ENCODE measurements at regions not wholly inside any gene's neighbourhood (a gene's known extent, or its start where the extent isn't known, plus 50 kb on each side); places are given as distances from the start of the nearest gene placed in this dataset.
A peak's percentile ranks its signal among the peaks of the same experiment; 100 is the strongest.

DNA sequence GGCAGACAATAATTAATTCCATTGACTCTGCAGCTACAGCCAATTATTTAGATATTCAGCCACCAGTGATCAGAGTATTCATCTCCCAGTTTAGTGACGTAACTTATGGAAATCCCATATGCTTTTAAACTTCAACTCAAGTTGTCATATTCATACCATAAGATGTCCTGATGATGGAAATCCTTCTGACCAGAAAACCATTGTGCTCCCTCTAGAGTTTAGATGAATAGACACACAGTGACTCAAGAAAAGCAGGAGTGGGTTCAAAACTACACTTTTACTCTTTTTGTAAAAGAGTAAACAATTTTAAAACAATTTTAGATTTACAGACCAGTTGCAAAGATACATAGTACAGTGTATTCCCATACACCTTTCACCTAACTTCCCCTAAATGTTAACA, 463.7 kb downstream of the KCNT2 start:
- Histone ChIP-seq H3K27me3 (ENCODE audit: control insufficient read depth, insufficient read depth, low read length, poor library complexity, severe bottlenecking) (no peaks in the 10 kb centered on the region), H3K27ac (ENCODE audit: low read depth, low read length) (no peak overlapping the region), H3K4me1 (ENCODE audit: control insufficient read depth, insufficient read depth, low read length) (no peaks in the 10 kb centered on the region), H3K9me3 (ENCODE audit: control insufficient read depth, low read length) (no peaks in the 10 kb centered on the region), H3K4me3 (ENCODE audit: low read length) (no peak overlapping the region), H3K9ac (ENCODE audit: extremely low read depth, low read length, poor library complexity, severe bottlenecking) (no peak overlapping the region), H3K36me3 (ENCODE audit: control insufficient read depth, insufficient read depth, low read length) (no peaks in the 10 kb centered on the region)
- H3K4me3 Mint-ChIP-seq = no peak overlapping the region
- TF ChIP-seq, protein P1, sequence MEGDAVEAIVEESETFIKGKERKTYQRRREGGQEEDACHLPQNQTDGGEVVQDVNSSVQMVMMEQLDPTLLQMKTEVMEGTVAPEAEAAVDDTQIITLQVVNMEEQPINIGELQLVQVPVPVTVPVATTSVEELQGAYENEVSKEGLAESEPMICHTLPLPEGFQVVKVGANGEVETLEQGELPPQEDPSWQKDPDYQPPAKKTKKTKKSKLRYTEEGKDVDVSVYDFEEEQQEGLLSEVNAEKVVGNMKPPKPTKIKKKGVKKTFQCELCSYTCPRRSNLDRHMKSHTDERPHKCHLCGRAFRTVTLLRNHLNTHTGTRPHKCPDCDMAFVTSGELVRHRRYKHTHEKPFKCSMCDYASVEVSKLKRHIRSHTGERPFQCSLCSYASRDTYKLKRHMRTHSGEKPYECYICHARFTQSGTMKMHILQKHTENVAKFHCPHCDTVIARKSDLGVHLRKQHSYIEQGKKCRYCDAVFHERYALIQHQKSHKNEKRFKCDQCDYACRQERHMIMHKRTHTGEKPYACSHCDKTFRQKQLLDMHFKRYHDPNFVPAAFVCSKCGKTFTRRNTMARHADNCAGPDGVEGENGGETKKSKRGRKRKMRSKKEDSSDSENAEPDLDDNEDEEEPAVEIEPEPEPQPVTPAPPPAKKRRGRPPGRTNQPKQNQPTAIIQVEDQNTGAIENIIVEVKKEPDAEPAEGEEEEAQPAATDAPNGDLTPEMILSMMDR (conservative IDR thresholded peaks at IDR 0.05) = no peak
- DNase-seq = no peak
- 92 to 100% methylated on average over 1 of the region's 1 CpG for WGBS, 2 experiments (ENCODE audit: insufficient coverage in 1 of 2, insufficient read length in 1 of 2)
- H3K27me3 Mint-ChIP-seq (ENCODE audit: insufficient read depth) = no peaks in the 10 kb centered on the region
- H3K36me3 Mint-ChIP-seq (ENCODE audit: low read depth) = no peaks in the 10 kb centered on the region
- H3K27ac Mint-ChIP-seq = no peak overlapping the region
- peaks cover 4% of the 10 kb centered on the region for H3K4me1 Mint-ChIP-seq
- H3K9me3 Mint-ChIP-seq = no peaks in the 10 kb centered on the region

DNA sequence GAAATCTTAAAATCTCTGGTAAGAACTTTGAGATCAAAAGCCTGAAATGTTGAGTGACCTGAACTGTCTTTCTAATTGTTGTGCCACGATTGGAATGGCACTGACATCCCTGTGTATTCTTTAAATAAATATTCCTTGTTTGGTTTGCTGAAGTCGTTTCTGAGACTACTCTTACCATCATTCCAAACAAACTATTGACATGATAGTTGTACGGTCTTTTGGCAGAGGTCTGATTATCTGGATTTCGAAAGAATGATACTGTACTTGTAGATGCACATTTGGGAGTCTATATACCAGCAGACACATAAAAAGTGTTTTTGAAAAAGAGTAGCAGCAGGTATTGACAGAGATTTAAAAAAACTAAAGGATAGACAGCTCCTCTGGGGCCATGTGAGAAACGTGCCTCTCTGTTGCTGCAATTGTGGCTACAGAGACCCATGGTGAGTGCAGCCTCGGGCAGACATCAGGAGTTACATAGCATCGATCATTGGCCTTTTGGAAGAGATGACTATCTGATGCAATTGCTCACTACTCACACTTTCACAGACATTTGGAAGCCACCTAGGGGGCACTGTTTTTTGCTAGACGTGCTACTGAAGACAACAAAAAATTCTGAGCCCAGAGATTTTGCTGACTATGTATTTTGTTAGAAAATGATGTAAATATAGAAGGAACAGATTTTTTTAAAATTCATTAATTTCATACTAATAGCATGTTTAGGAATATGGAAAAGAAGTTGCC, 464.5 kb downstream of the KCNT2 start:
- H3K27ac ChIP-seq (ENCODE audit: low read depth, low read length) = no peak overlapping the region
- H3K27ac Mint-ChIP-seq = no peak overlapping the region

DNA sequence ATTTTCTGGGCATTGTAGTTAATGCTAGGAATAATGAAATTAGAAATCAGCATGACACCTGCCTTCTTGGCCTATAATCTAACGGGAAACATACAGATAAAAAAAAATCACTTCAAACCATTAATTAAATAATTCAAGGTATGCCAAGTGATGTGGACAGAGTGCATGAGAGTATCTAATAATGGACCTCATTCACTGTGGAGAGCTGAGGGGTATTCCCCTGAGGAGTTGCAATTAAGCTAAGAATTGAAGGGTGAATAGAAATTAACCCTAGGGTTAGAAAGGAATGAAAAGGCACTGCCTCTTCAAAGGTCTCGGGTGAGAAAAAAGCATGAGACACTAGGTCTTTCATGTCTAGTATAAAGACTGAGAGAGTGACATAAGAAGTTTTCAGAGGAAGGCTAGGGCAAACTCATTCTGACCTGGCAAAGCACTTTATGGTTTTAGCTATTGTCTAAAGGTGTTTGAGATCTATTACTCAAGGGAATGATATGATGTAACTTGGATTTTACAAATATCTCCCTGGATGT, 466.1 kb downstream of the KCNT2 start:
- 70 to 88% methylated on average over 1 of the region's 2 CpGs for WGBS, 2 experiments (ENCODE audit: insufficient coverage in 1 of 2, insufficient read length in 1 of 2)
- DNase-seq = no peak
- H3K4me3 Mint-ChIP-seq = no peak overlapping the region

More for the DNA sequence above, 464.5 kb downstream of the KCNT2 start:
- H3K4me1 Mint-ChIP-seq = peaks cover 4% of the 10 kb centered on the region
- no peaks in the 10 kb centered on the region for H3K27me3 ChIP-seq (ENCODE audit: control insufficient read depth, insufficient read depth, low read length, poor library complexity, severe bottlenecking)
- H3K9me3 ChIP-seq (ENCODE audit: control insufficient read depth, low read length) = no peaks in the 10 kb centered on the region
- H3K4me3 ChIP-seq (ENCODE audit: low read length) = no peak overlapping the region
- no peak overlapping the region for H3K9ac ChIP-seq (ENCODE audit: extremely low read depth, low read length, poor library complexity, severe bottlenecking)
- H3K4me1 ChIP-seq (ENCODE audit: control insufficient read depth, insufficient read depth, low read length) = no peaks in the 10 kb centered on the region
- H3K36me3 Mint-ChIP-seq (ENCODE audit: low read depth) = no peaks in the 10 kb centered on the region
- no peaks in the 10 kb centered on the region for H3K36me3 ChIP-seq (ENCODE audit: control insufficient read depth, insufficient read depth, low read length)
- TF ChIP-seq, protein P1 (conservative IDR thresholded peaks at IDR 0.05) = peak; percentile 64
- WGBS, 2 experiments (ENCODE audit: insufficient coverage in 1 of 2, insufficient read length in 1 of 2) = 65 to 82% methylated on average over 2 to 8 of the region's 8 CpGs
- no peaks in the 10 kb centered on the region for H3K9me3 Mint-ChIP-seq
- peak; percentile 66 for DNase-seq
- H3K4me3 Mint-ChIP-seq = no peak overlapping the region
- H3K27me3 Mint-ChIP-seq (ENCODE audit: insufficient read depth) = no peaks in the 10 kb centered on the region

More for the DNA sequence above, 466.1 kb downstream of the KCNT2 start:
- H3K4me1 Mint-ChIP-seq = peaks cover 2% of the 10 kb centered on the region
- Histone ChIP-seq H3K4me1 (ENCODE audit: control insufficient read depth, insufficient read depth, low read length) (no peaks in the 10 kb centered on the region), H3K27ac (ENCODE audit: low read depth, low read length) (peak overlapping the region; percentile 68), H3K9me3 (ENCODE audit: control insufficient read depth, low read length) (no peaks in the 10 kb centered on the region), H3K9ac (ENCODE audit: extremely low read depth, low read length, poor library complexity, severe bottlenecking) (no peak overlapping the region), H3K36me3 (ENCODE audit: control insufficient read depth, insufficient read depth, low read length) (no peaks in the 10 kb centered on the region), H3K27me3 (ENCODE audit: control insufficient read depth, insufficient read depth, low read length, poor library complexity, severe bottlenecking) (no peaks in the 10 kb centered on the region), H3K4me3 (ENCODE audit: low read length) (no peak overlapping the region)
- H3K27ac Mint-ChIP-seq = no peak overlapping the region
- H3K9me3 Mint-ChIP-seq = no peaks in the 10 kb centered on the region
- H3K27me3 Mint-ChIP-seq (ENCODE audit: insufficient read depth) = no peaks in the 10 kb centered on the region
- H3K36me3 Mint-ChIP-seq (ENCODE audit: low read depth) = no peaks in the 10 kb centered on the region
- TF ChIP-seq, protein P1 (conservative IDR thresholded peaks at IDR 0.05) = no peak
